ENCODE measurements at regions not wholly inside any gene's neighbourhood (a gene's known extent, or its start where the extent isn't known, plus 50 kb on each side); places are given as distances from the start of the nearest gene placed in this dataset.

GRCh38 chr6:67244037-67244436 lies 1391.0 kb upstream of the ADGRB3 start:
- Mint-ChIP-seq H3K27ac (ENCODE audit: unreplicated experiment) (no peak overlapping the region), H3K27me3 (ENCODE audit: low read depth) (peaks cover 3% of the 10 kb centered on the region), H3K4me1 (ENCODE audit: low read depth) (no peaks in the 10 kb centered on the region), H3K36me3 (ENCODE audit: low read depth) (no peaks in the 10 kb centered on the region), H3K9me3 (ENCODE audit: low read depth) (no peaks in the 10 kb centered on the region), H3K4me3 (ENCODE audit: unreplicated experiment) (no peak overlapping the region)
- TF ChIP-seq CTCF (IDR thresholded peaks at IDR 0.05): no peak
- no peak for DNase-seq (ENCODE audit: low spot score)

- no peak for TF ChIP-seq CTCF (IDR thresholded peaks at IDR 0.05)
- Mint-ChIP-seq H3K4me3 (ENCODE audit: unreplicated experiment) (no peak overlapping the region), H3K9me3 (ENCODE audit: low read depth) (no peaks in the 10 kb centered on the region), H3K27ac (ENCODE audit: unreplicated experiment) (no peak overlapping the region), H3K27me3 (ENCODE audit: low read depth) (no peaks in the 10 kb centered on the region), H3K36me3 (ENCODE audit: low read depth) (no peaks in the 10 kb centered on the region), H3K4me1 (ENCODE audit: low read depth) (peaks cover 5% of the 10 kb centered on the region)
- DNase-seq (ENCODE audit: low spot score): no peak
Measured at GRCh38 chr6:67237277-67237676, 1397.8 kb upstream of the ADGRB3 start.

- Mint-ChIP-seq H3K4me1 (ENCODE audit: low read depth) (no peaks in the 10 kb centered on the region), H3K27ac (ENCODE audit: unreplicated experiment) (no peak overlapping the region), H3K4me3 (ENCODE audit: unreplicated experiment) (no peak overlapping the region), H3K36me3 (ENCODE audit: low read depth) (no peaks in the 10 kb centered on the region), H3K9me3 (ENCODE audit: low read depth) (no peaks in the 10 kb centered on the region), H3K27me3 (ENCODE audit: low read depth) (peaks cover 2% of the 10 kb centered on the region)
- no peak for DNase-seq (ENCODE audit: low spot score)
- no peak for TF ChIP-seq CTCF (IDR thresholded peaks at IDR 0.05)
Measured at GRCh38 chr6:67231092-67231491, 1404.0 kb upstream of the ADGRB3 start.

GRCh38 chr6:67224989-67225388 lies 1410.1 kb upstream of the ADGRB3 start:
- H3K4me3 Mint-ChIP-seq (ENCODE audit: unreplicated experiment): no peak overlapping the region
- no peak overlapping the region for H3K27ac Mint-ChIP-seq (ENCODE audit: unreplicated experiment)
- no peak for TF ChIP-seq CTCF (IDR thresholded peaks at IDR 0.05)
- DNase-seq (ENCODE audit: low spot score): no peak
- H3K36me3 Mint-ChIP-seq (ENCODE audit: low read depth): no peaks in the 10 kb centered on the region
- H3K27me3 Mint-ChIP-seq (ENCODE audit: low read depth): peaks cover 9% of the 10 kb centered on the region
- H3K4me1 Mint-ChIP-seq (ENCODE audit: low read depth): no peaks in the 10 kb centered on the region
- H3K9me3 Mint-ChIP-seq (ENCODE audit: low read depth): no peaks in the 10 kb centered on the region

- no peaks in the 10 kb centered on the region for H3K36me3 Mint-ChIP-seq (ENCODE audit: low read depth)
- no peak for TF ChIP-seq CTCF (IDR thresholded peaks at IDR 0.05)
- no peak for DNase-seq (ENCODE audit: low spot score)
- no peaks in the 10 kb centered on the region for H3K4me1 Mint-ChIP-seq (ENCODE audit: low read depth)
- H3K9me3 Mint-ChIP-seq (ENCODE audit: low read depth): no peaks in the 10 kb centered on the region
- no peak overlapping the region for H3K4me3 Mint-ChIP-seq (ENCODE audit: unreplicated experiment)
- no peak overlapping the region for H3K27ac Mint-ChIP-seq (ENCODE audit: unreplicated experiment)
- H3K27me3 Mint-ChIP-seq (ENCODE audit: low read depth): peaks cover 12% of the 10 kb centered on the region
Measured at GRCh38 chr6:67221226-67221625, 1413.9 kb upstream of the ADGRB3 start.
